Hepatocyte (in vitro differentiated cells): ENCODE measurements at regions not wholly inside any gene's neighbourhood (a gene's known extent, or its start where the extent isn't known, plus 50 kb on each side); places are given as distances from the start of the nearest gene placed in this dataset.
A peak's percentile ranks its signal among the peaks of the same experiment; 100 is the strongest.

Experiments
- DNase-seq: peaks from one replicate; pipeline ENCODE4 v3.0.0-alpha.2; 2016; ENCODE audit warnings: low spot score
- H2AFZ ChIP-seq: fragments of 200-600 bp; sonication (generic); 2 replicates; pipeline ENCODE4 v1.6.0; 2016; ENCODE audit warnings: antibody characterized with exemption, mild to moderate bottlenecking
- H3K27ac ChIP-seq: fragments of 200-600 bp; sonication (generic); 2 replicates; pipeline ENCODE4 v1.5.1; 2016; ENCODE audit warnings: mild to moderate bottlenecking
- H3K27me3 ChIP-seq: fragments of 200-600 bp; sonication (generic); 2 replicates; pipeline ENCODE4 v1.6.1; 2016
- H3K36me3 ChIP-seq: fragments of 200-600 bp; sonication (generic); replicated peaks from 2 replicates; pipeline ENCODE4 v1.5.1; 2016; ENCODE audit warnings: low read depth; ENCODE audit not compliant: insufficient read depth
- H3K4me1 ChIP-seq: fragments of 200-600 bp; sonication (generic); 2 replicates; pipeline ENCODE4 v1.5.1; 2016; ENCODE audit warnings: mild to moderate bottlenecking, moderate library complexity; ENCODE audit not compliant: insufficient read depth
- H3K4me2 ChIP-seq: fragments of 200-600 bp; sonication (generic); 2 replicates; pipeline ENCODE4 v1.6.0; 2016
- H3K4me3 ChIP-seq: fragments of 200-600 bp; sonication (generic); 2 replicates; pipeline ENCODE4 v1.5.1; 2016; ENCODE audit warnings: mild to moderate bottlenecking
- H3K79me2 ChIP-seq: fragments of 200-600 bp; sonication (generic); 2 replicates; pipeline ENCODE4 v1.6.0; 2017; ENCODE audit warnings: mild to moderate bottlenecking
- H3K9me2 ChIP-seq: fragments of 200-600 bp; sonication (generic); replicated peaks from 2 replicates; pipeline ENCODE4 v1.6.0; 2017; ENCODE audit warnings: mild to moderate bottlenecking; ENCODE audit not compliant: insufficient read depth
- H3K9me3 ChIP-seq: fragments of 200-600 bp; sonication (generic); 2 replicates; pipeline ENCODE4 v1.5.1; 2016; ENCODE audit warnings: low read depth, mild to moderate bottlenecking
- H4K20me1 ChIP-seq: fragments of 200-600 bp; sonication (generic); 2 replicates; pipeline ENCODE4 v1.6.0; 2016; ENCODE audit warnings: mild to moderate bottlenecking; ENCODE audit not compliant: insufficient read depth, poor library complexity, severe bottlenecking
- CTCF ChIP-seq: fragments of 200-600 bp; sonication (generic); IDR thresholded peaks from 2 replicates; pipeline ENCODE4 v1.5.1; 2016; ENCODE audit warnings: antibody characterized with exemption, mild to moderate bottlenecking; ENCODE audit not compliant: poor library complexity
- EZH2 ChIP-seq: fragments of 200-600 bp; sonication (generic); IDR thresholded peaks from 2 replicates; pipeline ENCODE4 v1.6.1; 2016; ENCODE audit warnings: antibody characterized with exemption, mild to moderate bottlenecking, borderline replicate concordance
- EZH2phosphoT487 ChIP-seq: fragments of 200-600 bp; sonication (generic); IDR thresholded peaks from one replicate; pipeline ENCODE4 v1.6.1; 2018; ENCODE audit warnings: antibody characterized with exemption, mild to moderate bottlenecking, low read depth, moderate library complexity; ENCODE audit not compliant: unreplicated experiment, severe bottlenecking
- WGBS: methylation state at CpG from one replicate; pipeline ENCODE4 v1.1.6; 2016; ENCODE audit warnings: low lambda C conversion rate; ENCODE audit errors: missing lambda C conversion rate; 5-methylcytosine and 5-hydroxymethylcytosine counted together

- peak overlapping the region; percentile 47 for H3K4me2 ChIP-seq
- peak overlapping the region; percentile 38 for H3K27ac ChIP-seq
- H4K20me1 ChIP-seq: no peaks in the 10 kb centered on the region
- H3K4me1 ChIP-seq: peaks cover 38% of the 10 kb centered on the region
- DNase-seq: no peak
- no peaks in the 10 kb centered on the region for H3K27me3 ChIP-seq
- no peaks in the 10 kb centered on the region for H3K9me3 ChIP-seq
- H3K4me3 ChIP-seq: no peak overlapping the region
- TF ChIP-seq EZH2: no peak
- TF ChIP-seq EZH2phosphoT487: no peak
- TF ChIP-seq CTCF: no peak
- H2AFZ ChIP-seq: no peak overlapping the region
- no peaks in the 10 kb centered on the region for H3K36me3 ChIP-seq
- 46% methylated on average over 5 of the region's 5 CpGs for WGBS
- no peaks in the 10 kb centered on the region for H3K79me2 ChIP-seq
- H3K9me2 ChIP-seq: no peaks in the 10 kb centered on the region
These were observed 84.1 kb upstream of the SLC38A2 start for GRCh38 chr12:46456356-46457334.

GRCh38 chr12:46455648-46456352 lies 83.2 kb upstream of the SLC38A2 start:
- no peaks in the 10 kb centered on the region for H3K9me2 ChIP-seq
- H3K9me3 ChIP-seq: no peaks in the 10 kb centered on the region
- WGBS: 60% methylated on average over 1 of the region's 1 CpG
- DNase-seq: peak; percentile 24
- H3K79me2 ChIP-seq: no peaks in the 10 kb centered on the region
- H3K36me3 ChIP-seq: no peaks in the 10 kb centered on the region
- H3K27ac ChIP-seq: peak overlapping the region; percentile 38
- no peaks in the 10 kb centered on the region for H4K20me1 ChIP-seq
- H2AFZ ChIP-seq: no peak overlapping the region
- H3K27me3 ChIP-seq: no peaks in the 10 kb centered on the region
- H3K4me2 ChIP-seq: peak overlapping the region; percentile 47
- no peak for TF ChIP-seq EZH2
- no peak for TF ChIP-seq CTCF
- TF ChIP-seq EZH2phosphoT487: no peak
- no peak overlapping the region for H3K4me3 ChIP-seq
- peaks cover 32% of the 10 kb centered on the region for H3K4me1 ChIP-seq

GRCh38 chr12:46454981-46455380 lies 82.4 kb upstream of the SLC38A2 start:
- Histone ChIP-seq H3K9me2 (no peaks in the 10 kb centered on the region), H2AFZ (no peak overlapping the region), H3K9me3 (no peaks in the 10 kb centered on the region), H3K27ac (no peak overlapping the region), H3K4me2 (no peak overlapping the region), H3K27me3 (no peaks in the 10 kb centered on the region), H4K20me1 (no peaks in the 10 kb centered on the region), H3K79me2 (no peaks in the 10 kb centered on the region), H3K4me3 (no peak overlapping the region), H3K4me1 (peaks cover 32% of the 10 kb centered on the region), H3K36me3 (no peaks in the 10 kb centered on the region)
- no peak for TF ChIP-seq EZH2
- no peak for TF ChIP-seq CTCF
- no peak for TF ChIP-seq EZH2phosphoT487
- no peak for DNase-seq
- WGBS: 76% methylated on average over 1 of the region's 1 CpG
